ENCODE measurements at regions not wholly inside any gene's neighbourhood (a gene's known extent, or its start where the extent isn't known, plus 50 kb on each side); places are given as distances from the start of the nearest gene placed in this dataset.

GRCh38 chr6:15735567-15736265 lies 72.9 kb upstream of the DTNBP1 start:
- TF ChIP-seq POLR2A (IDR thresholded peaks at IDR 0.05) = no peak
- no peak for TF ChIP-seq CTCF (IDR thresholded peaks at IDR 0.05)

Measured in right lobe of liver (tissue), 4 donors.